Activated T-cell treated with anti-CD3 and anti-CD28 coated beads, Interleukin-2, amount 50 U/mL, for 4 hours (primary cell): ENCODE measurements at regions not wholly inside any gene's neighbourhood (a gene's known extent, or its start where the extent isn't known, plus 50 kb on each side); places are given as distances from the start of the nearest gene placed in this dataset.
"Not testable (repeated sequence)": the region's sequence is repeated elsewhere in the genome, so short reads cannot be mapped to it uniquely, and the experiment has no call there.

Experiments used
- ATAC-seq, 2 donors: fragments of 200-7000 bp; cut with Tn5 transposase; one replicate each; pipeline ENCODE4 v1.10.0; 2021
- DNase-seq: peaks from one replicate; pipeline ENCODE4 v3.0.0-alpha.2; 2020
- H3K27me3 Mint-ChIP-seq: one replicate; pipeline ENCODE4 v1.8.0; 2021; ENCODE audit warnings: low read depth, mixed read lengths
- H3K36me3 Mint-ChIP-seq: one replicate; pipeline ENCODE4 v1.8.0; 2022; ENCODE audit warnings: mixed read lengths; ENCODE audit not compliant: insufficient read depth
- H3K4me1 Mint-ChIP-seq: one replicate; pipeline ENCODE4 v1.8.0; 2021; ENCODE audit warnings: low read depth, mixed read lengths
- H3K4me3 Mint-ChIP-seq: one replicate; pipeline ENCODE4 v1.8.0; 2021; ENCODE audit warnings: mild to moderate bottlenecking, moderate library complexity, mixed read lengths
- H3K9me3 Mint-ChIP-seq: one replicate; pipeline ENCODE4 v1.8.0; 2021; ENCODE audit warnings: mixed read lengths

- H3K4me3 Mint-ChIP-seq: no peak overlapping the region
- no peaks in the 10 kb centered on the region for H3K4me1 Mint-ChIP-seq
- peaks cover 11% of the 10 kb centered on the region for H3K9me3 Mint-ChIP-seq
- H3K27me3 Mint-ChIP-seq: peaks cover 43% of the 10 kb centered on the region
- H3K36me3 Mint-ChIP-seq: peaks cover 2% of the 10 kb centered on the region
- DNase-seq: no peak
- ATAC-seq: no peak
Observed at GRCh38 chr17:73911726-73912372, 267.6 kb upstream of the SDK2 start.

GRCh38 chr17:73912373-73912746, 268.1 kb upstream of the SDK2 start:
- Mint-ChIP-seq H3K4me1 (no peaks in the 10 kb centered on the region), H3K4me3 (no peak overlapping the region), H3K27me3 (peaks cover 43% of the 10 kb centered on the region), H3K9me3 (peaks cover 11% of the 10 kb centered on the region), H3K36me3 (peaks cover 2% of the 10 kb centered on the region)
- ATAC-seq: no peak
- DNase-seq: no peak

DNA sequence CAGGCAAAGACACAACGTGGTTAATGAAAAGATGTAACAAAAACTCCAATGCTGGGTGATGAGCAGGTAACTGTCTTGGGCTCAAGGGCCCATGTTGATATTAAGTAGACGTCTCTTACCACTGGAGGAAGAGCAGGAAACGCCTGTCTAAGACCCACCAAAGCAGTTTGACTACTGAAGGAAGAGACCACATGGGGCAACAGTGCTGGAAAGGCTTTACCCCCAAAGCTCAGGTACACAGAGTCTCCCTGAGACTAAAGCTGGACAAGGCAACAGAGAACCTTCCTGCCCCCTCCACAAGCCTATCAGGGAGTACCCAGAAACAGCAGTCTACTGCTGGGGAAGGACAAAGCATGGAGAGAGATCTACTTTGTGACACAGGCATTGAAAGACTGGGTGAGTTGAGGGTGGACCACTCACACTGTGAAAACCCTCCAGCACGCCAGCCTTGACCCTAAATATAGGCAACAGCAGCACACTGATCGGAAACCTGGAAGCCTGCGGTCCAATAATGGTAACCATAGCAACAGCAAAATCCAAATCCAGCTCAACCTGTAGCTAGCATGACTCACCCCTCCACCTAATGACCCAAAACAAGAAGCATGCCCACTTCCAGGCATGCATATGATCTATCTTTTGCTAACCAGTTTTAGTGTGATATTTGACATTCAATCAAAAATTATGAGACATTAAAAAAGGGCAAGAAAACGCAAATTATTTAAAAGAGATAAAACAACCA, 270.5 kb upstream of the SDK2 start:
- Mint-ChIP-seq H3K36me3 (peaks cover 2% of the 10 kb centered on the region), H3K27me3 (peaks cover 38% of the 10 kb centered on the region), H3K9me3 (peaks cover 15% of the 10 kb centered on the region), H3K4me1 (no peaks in the 10 kb centered on the region), H3K4me3 (no peak overlapping the region)
- no peak for DNase-seq
- no peak for ATAC-seq

DNA sequence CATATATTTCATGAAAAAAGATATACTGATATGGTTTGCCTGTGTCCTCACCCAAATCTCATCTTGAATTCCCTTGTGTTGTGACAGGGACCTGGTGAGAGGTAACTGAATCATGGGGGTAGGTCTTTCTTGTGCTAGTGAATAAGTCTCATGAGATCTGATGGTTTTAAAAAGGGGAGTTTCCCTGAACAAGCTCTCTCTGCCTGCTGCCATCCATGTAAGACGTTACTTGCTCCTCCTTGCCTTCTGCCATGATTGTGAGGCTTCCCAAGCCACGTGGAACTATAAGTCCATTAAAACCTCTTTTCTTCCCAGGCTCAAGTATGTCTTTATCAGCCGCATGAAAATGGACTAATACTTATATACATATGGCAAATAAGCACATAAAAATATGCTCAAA, 274.8 kb upstream of the SDK2 start:
- H3K4me3 Mint-ChIP-seq, H3K4me1 Mint-ChIP-seq, DNase-seq, ATAC-seq, H3K36me3 Mint-ChIP-seq: not testable (repeated sequence)
- H3K27me3 Mint-ChIP-seq: peaks cover 25% of the 10 kb centered on the region
- peaks cover 15% of the 10 kb centered on the region for H3K9me3 Mint-ChIP-seq

DNA sequence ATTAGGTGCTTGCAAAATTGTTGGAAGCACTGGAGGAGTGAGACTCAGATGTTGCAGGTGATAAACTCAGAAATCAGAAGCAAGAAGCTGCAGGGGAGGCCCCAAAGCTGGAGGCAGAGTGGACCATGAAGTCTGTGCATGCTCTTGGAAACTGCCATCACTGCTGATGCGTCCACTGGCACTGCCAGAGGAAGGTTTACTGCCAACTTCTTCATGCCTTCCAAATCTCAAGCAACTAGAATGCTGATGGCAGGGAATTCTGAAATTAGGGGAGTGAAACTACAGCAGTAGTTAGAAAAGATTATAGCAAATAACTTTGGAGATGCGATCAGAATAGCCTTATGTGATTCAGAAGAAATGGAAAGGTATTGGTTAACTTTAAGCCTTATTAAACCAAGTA, 277.1 kb upstream of the SDK2 start:
- no peak for ATAC-seq
- DNase-seq: no peak
- H3K9me3 Mint-ChIP-seq: peaks cover 4% of the 10 kb centered on the region
- H3K4me3 Mint-ChIP-seq: no peak overlapping the region
- peaks cover 17% of the 10 kb centered on the region for H3K27me3 Mint-ChIP-seq
- H3K4me1 Mint-ChIP-seq: peaks cover 6% of the 10 kb centered on the region
- H3K36me3 Mint-ChIP-seq: no peaks in the 10 kb centered on the region

DNA sequence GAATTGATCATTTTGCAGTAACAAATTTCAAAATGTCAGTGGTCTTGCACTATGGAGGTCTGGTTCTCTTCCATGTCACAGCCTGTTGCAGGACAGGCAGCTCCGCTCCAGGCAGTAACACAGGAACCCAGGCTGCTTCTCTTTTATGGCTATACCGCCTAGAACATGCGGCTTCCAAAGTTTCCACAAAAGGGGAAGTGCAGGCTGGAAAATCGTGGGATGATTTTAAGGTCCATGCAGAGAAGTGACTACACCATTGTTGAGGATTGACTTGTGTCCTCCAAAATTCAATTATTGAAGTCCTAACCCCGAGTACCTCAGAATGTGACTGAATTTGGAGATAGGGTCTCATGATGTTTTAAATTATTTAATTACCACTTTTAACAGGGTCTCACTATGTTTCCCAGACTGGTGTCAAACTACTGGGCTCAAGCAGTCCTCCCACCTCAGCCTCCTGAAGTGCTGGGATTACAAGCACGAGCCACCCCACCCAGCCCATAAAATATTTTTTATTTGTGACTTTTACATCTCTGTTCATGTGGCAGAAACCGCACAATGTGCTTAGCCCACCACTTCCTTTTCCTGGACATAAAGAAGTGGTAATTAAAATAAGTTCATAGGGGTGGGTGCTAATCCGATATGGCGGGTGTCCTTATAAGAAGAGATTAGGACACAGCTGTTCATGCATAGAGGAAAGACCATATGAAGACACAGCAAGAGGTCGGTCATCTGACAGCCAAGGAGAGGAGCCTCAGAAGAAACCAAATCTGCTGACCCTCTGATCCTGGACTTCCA, 279.2 kb upstream of the RPL38 start:
- Mint-ChIP-seq H3K36me3 (no peaks in the 10 kb centered on the region), H3K4me1 (peaks cover 6% of the 10 kb centered on the region), H3K27me3 (peaks cover 9% of the 10 kb centered on the region), H3K4me3 (no peak overlapping the region), H3K9me3 (peaks cover 4% of the 10 kb centered on the region)
- DNase-seq (no peak), ATAC-seq (no peak)

GRCh38 chr17:73924909-73925186, 278.6 kb upstream of the RPL38 start:
- H3K36me3 Mint-ChIP-seq: no peaks in the 10 kb centered on the region
- no peak overlapping the region for H3K4me3 Mint-ChIP-seq
- ATAC-seq (no peak), DNase-seq (no peak)
- peaks cover 6% of the 10 kb centered on the region for H3K4me1 Mint-ChIP-seq
- H3K9me3 Mint-ChIP-seq: peaks cover 4% of the 10 kb centered on the region
- peaks cover 9% of the 10 kb centered on the region for H3K27me3 Mint-ChIP-seq

GRCh38 chr17:73929860-73930430, 273.5 kb upstream of the RPL38 start:
- Mint-ChIP-seq H3K4me3 (no peak overlapping the region), H3K9me3 (peaks cover 4% of the 10 kb centered on the region), H3K36me3 (no peaks in the 10 kb centered on the region), H3K27me3 (peaks cover 5% of the 10 kb centered on the region), H3K4me1 (peaks cover under 1% of the 10 kb centered on the region)
- DNase-seq (no peak), ATAC-seq (no peak)

GRCh38 chr17:73932216-73932749, 271.2 kb upstream of the RPL38 start:
- no peaks in the 10 kb centered on the region for H3K36me3 Mint-ChIP-seq
- peaks cover 4% of the 10 kb centered on the region for H3K9me3 Mint-ChIP-seq

GRCh38 chr17:73933164-73933766, 270.2 kb upstream of the RPL38 start:
- ATAC-seq: no peak
- Mint-ChIP-seq H3K36me3 (no peaks in the 10 kb centered on the region), H3K9me3 (peaks cover under 1% of the 10 kb centered on the region), H3K4me1 (no peaks in the 10 kb centered on the region), H3K27me3 (peaks cover 8% of the 10 kb centered on the region), H3K4me3 (no peak overlapping the region)
- no peak for DNase-seq

More at GRCh38 chr17:73932216-73932749, 271.2 kb upstream of the RPL38 start:
- ATAC-seq (no peak), DNase-seq (no peak)
- Mint-ChIP-seq H3K4me3 (no peak overlapping the region), H3K27me3 (peaks cover 5% of the 10 kb centered on the region), H3K4me1 (no peaks in the 10 kb centered on the region)

DNA sequence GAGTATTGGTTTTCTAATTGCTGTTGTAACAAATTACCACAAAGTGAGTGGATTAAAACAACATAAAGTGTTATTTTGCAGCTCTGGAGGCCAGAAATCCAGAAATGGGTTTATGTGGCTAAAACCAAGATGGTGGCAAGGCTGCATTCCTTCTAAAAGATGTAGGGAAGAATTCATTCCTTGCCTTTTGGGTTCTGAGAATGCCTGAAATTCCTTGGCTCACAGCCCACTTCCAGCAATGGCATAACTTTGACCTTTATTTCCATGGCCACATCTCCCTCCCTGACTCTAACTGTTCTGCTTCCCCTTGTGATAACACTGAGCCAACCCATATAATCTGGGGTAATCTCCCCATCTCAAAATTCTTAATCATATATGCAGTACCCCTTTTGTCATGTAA, 269.6 kb upstream of the RPL38 start:
- Mint-ChIP-seq H3K4me1 (no peaks in the 10 kb centered on the region), H3K4me3 (no peak overlapping the region), H3K27me3 (peaks cover 8% of the 10 kb centered on the region), H3K9me3 (no peaks in the 10 kb centered on the region), H3K36me3 (no peaks in the 10 kb centered on the region)
- ATAC-seq (no peak), DNase-seq (no peak)

GRCh38 chr17:73934696-73935095, 268.8 kb upstream of the RPL38 start:
- H3K4me1 Mint-ChIP-seq: no peaks in the 10 kb centered on the region
- DNase-seq (no peak), ATAC-seq (no peak)
- H3K9me3 Mint-ChIP-seq: no peaks in the 10 kb centered on the region
- no peak overlapping the region for H3K4me3 Mint-ChIP-seq
- no peaks in the 10 kb centered on the region for H3K36me3 Mint-ChIP-seq
- peaks cover 8% of the 10 kb centered on the region for H3K27me3 Mint-ChIP-seq

GRCh38 chr17:73936908-73937627, 266.4 kb upstream of the RPL38 start:
- Mint-ChIP-seq H3K27me3 (peaks cover 12% of the 10 kb centered on the region), H3K36me3 (no peaks in the 10 kb centered on the region), H3K4me3 (no peak overlapping the region), H3K9me3 (no peaks in the 10 kb centered on the region), H3K4me1 (no peaks in the 10 kb centered on the region)
- no peak for DNase-seq
- no peak for ATAC-seq

- Mint-ChIP-seq H3K9me3 (no peaks in the 10 kb centered on the region), H3K4me3 (no peak overlapping the region), H3K4me1 (no peaks in the 10 kb centered on the region), H3K27me3 (peaks cover 9% of the 10 kb centered on the region), H3K36me3 (no peaks in the 10 kb centered on the region)
- ATAC-seq (no peak), DNase-seq (no peak)
Observed at GRCh38 chr17:73938706-73939105, 264.8 kb upstream of the RPL38 start.
